ENCODE measurements at regions not wholly inside any gene's neighbourhood (a gene's known extent, or its start where the extent isn't known, plus 50 kb on each side); places are given as distances from the start of the nearest gene placed in this dataset.
A peak's percentile ranks its signal among the peaks of the same experiment; 100 is the strongest.
"Not testable (repeated sequence)": the region's sequence is repeated elsewhere in the genome, so short reads cannot be mapped to it uniquely, and the experiment has no call there.

DNA sequence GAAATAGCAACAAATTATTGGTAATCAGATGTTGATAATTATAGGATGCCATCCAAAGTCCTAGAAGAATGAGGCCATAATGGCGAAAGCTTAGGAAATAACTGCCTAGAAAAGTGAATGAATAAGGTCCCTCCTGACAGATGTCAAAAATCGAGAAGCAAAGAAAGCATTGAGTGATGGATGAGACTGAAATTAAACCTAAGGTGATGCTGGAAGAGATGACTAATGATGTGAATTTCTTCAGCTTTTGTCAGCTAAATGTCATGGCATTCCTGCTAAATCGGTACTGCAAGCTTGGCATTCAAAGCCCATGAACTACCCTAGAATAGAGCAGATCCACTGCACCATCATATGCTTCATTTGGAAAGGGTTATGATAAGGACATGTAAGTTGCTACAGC, 74.8 kb upstream of the RGPD4 start (continued):
- TF ChIP-seq ZNF331 (CRISPR knock-in tag; IDR thresholded peaks at IDR 0.05; ENCODE audit: low read depth), result no peak

DNA sequence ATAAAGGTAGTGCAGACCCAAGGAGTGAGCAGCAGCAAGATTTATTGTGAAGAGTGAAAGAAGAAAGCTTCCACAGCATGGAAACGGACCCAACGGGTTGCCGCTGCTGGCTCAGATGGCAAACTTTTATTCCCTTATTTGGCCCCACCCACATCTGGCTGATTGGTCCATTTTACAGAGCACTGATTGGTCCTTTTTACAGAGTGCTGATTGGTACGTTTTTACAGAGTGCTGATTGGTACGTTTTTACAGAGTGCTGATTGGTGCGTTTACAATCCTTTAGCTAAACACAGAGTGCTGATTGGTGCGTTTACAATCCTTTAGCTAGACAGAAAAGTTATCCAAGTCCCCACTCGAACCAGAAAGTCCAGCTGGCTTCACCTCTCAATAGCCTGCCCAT, 72.9 kb upstream of the RGPD4 start:
- not testable (repeated sequence) for H3K4me3 ChIP-seq; H4K20me1 ChIP-seq (replicated peaks; ENCODE audit: insufficient read depth); DNase-seq (ENCODE audit: low spot score); H3K27me3 Mint-ChIP-seq (ENCODE audit: insufficient read depth, low read depth, poor library complexity); H2AFZ ChIP-seq; H3K36me3 ChIP-seq (ENCODE audit: insufficient read depth); H3K4me3 Mint-ChIP-seq; H3K79me2 ChIP-seq (replicated peaks; ENCODE audit: insufficient read depth); ATAC-seq; H3K4me2 ChIP-seq; H3K27ac ChIP-seq (ENCODE audit: low read depth); H3K36me3 Mint-ChIP-seq (ENCODE audit: low read depth); H3K9me2 ChIP-seq (ENCODE audit: insufficient read depth); H3K9me3 Mint-ChIP-seq; H3K27me3 ChIP-seq (ENCODE audit: insufficient read depth); H3K27ac Mint-ChIP-seq; H3K4me1 Mint-ChIP-seq; H3K4me1 ChIP-seq (ENCODE audit: insufficient read depth); H3F3A ChIP-seq (replicated peaks; ENCODE audit: low read depth)

DNA sequence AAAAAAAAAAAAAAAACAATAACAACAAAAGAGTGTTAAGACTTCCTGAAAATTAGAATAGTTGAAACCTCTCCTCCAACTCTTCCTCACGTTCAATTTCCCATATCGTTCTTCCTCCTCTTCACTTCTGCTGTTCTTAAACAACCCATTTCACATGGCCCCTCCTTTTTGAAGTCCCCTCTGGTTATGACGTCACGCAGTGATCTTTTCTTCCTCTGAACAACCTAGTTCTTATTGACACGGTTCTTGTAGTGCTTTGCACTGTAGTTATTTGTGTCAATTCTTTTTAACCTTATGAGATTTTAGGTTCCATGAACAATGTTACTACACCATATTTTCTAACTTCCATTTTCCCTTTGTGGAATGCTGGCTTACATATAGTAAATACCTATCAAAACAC, 69.5 kb upstream of the RGPD4 start:
- H3K27ac ChIP-seq (ENCODE audit: low read depth), result no peak overlapping the region
- H3K79me2 ChIP-seq (replicated peaks; ENCODE audit: insufficient read depth), result no peaks in the 10 kb centered on the region
- Mint-ChIP-seq H3K4me1 (no peaks in the 10 kb centered on the region), H3K36me3 (ENCODE audit: low read depth) (no peaks in the 10 kb centered on the region; the same call in 2 of the 3 replicates), H3K4me3 (no peak overlapping the region), H3K9me3 (peaks cover 7% of the 10 kb centered on the region; the same call in 2 of the 3 replicates), H3K27me3 (ENCODE audit: insufficient read depth, low read depth, poor library complexity) (no peaks in the 10 kb centered on the region), H3K27ac (no peak overlapping the region)
- H3K4me2 ChIP-seq, result no peak overlapping the region
- H3F3A ChIP-seq (replicated peaks; ENCODE audit: low read depth), result no peaks in the 10 kb centered on the region
- ATAC-seq, result no peak
- no peak overlapping the region for H2AFZ ChIP-seq
- no peaks in the 10 kb centered on the region for H3K27me3 ChIP-seq (ENCODE audit: insufficient read depth)
- DNase-seq (ENCODE audit: low spot score), result peak; percentile 11
- H3K9me2 ChIP-seq (ENCODE audit: insufficient read depth), result 0 out of 2 replicates have a peak, but pooled peaks cover 5% of the 10 kb centered on the region
- no peak overlapping the region for H3K4me3 ChIP-seq
- TF ChIP-seq EZH2 (IDR thresholded peaks at IDR 0.05; ENCODE audit: low read depth, unreplicated experiment) (no peak), CREB1 (CRISPR knock-in tag; IDR thresholded peaks at IDR 0.05; ENCODE audit: low read depth) (no peak), STAT1 (IDR thresholded peaks at IDR 0.05; ENCODE audit: unreplicated experiment) (no peak), EZH2phosphoT487 (IDR thresholded peaks at IDR 0.05; ENCODE audit: unreplicated experiment) (no peak), JUNB (IDR thresholded peaks at IDR 0.05; ENCODE audit: unreplicated experiment) (no peak), ZNF331 (CRISPR knock-in tag; IDR thresholded peaks at IDR 0.05; ENCODE audit: low read depth) (no peak), NANOG (IDR thresholded peaks at IDR 0.05; ENCODE audit: borderline replicate concordance) (no peak)
- TF ChIP-seq, protein P1, sequence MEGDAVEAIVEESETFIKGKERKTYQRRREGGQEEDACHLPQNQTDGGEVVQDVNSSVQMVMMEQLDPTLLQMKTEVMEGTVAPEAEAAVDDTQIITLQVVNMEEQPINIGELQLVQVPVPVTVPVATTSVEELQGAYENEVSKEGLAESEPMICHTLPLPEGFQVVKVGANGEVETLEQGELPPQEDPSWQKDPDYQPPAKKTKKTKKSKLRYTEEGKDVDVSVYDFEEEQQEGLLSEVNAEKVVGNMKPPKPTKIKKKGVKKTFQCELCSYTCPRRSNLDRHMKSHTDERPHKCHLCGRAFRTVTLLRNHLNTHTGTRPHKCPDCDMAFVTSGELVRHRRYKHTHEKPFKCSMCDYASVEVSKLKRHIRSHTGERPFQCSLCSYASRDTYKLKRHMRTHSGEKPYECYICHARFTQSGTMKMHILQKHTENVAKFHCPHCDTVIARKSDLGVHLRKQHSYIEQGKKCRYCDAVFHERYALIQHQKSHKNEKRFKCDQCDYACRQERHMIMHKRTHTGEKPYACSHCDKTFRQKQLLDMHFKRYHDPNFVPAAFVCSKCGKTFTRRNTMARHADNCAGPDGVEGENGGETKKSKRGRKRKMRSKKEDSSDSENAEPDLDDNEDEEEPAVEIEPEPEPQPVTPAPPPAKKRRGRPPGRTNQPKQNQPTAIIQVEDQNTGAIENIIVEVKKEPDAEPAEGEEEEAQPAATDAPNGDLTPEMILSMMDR (conservative IDR thresholded peaks at IDR 0.05; ENCODE audit: low read depth in 2 of 2), result no peak
- TF ChIP-seq, protein P2, sequence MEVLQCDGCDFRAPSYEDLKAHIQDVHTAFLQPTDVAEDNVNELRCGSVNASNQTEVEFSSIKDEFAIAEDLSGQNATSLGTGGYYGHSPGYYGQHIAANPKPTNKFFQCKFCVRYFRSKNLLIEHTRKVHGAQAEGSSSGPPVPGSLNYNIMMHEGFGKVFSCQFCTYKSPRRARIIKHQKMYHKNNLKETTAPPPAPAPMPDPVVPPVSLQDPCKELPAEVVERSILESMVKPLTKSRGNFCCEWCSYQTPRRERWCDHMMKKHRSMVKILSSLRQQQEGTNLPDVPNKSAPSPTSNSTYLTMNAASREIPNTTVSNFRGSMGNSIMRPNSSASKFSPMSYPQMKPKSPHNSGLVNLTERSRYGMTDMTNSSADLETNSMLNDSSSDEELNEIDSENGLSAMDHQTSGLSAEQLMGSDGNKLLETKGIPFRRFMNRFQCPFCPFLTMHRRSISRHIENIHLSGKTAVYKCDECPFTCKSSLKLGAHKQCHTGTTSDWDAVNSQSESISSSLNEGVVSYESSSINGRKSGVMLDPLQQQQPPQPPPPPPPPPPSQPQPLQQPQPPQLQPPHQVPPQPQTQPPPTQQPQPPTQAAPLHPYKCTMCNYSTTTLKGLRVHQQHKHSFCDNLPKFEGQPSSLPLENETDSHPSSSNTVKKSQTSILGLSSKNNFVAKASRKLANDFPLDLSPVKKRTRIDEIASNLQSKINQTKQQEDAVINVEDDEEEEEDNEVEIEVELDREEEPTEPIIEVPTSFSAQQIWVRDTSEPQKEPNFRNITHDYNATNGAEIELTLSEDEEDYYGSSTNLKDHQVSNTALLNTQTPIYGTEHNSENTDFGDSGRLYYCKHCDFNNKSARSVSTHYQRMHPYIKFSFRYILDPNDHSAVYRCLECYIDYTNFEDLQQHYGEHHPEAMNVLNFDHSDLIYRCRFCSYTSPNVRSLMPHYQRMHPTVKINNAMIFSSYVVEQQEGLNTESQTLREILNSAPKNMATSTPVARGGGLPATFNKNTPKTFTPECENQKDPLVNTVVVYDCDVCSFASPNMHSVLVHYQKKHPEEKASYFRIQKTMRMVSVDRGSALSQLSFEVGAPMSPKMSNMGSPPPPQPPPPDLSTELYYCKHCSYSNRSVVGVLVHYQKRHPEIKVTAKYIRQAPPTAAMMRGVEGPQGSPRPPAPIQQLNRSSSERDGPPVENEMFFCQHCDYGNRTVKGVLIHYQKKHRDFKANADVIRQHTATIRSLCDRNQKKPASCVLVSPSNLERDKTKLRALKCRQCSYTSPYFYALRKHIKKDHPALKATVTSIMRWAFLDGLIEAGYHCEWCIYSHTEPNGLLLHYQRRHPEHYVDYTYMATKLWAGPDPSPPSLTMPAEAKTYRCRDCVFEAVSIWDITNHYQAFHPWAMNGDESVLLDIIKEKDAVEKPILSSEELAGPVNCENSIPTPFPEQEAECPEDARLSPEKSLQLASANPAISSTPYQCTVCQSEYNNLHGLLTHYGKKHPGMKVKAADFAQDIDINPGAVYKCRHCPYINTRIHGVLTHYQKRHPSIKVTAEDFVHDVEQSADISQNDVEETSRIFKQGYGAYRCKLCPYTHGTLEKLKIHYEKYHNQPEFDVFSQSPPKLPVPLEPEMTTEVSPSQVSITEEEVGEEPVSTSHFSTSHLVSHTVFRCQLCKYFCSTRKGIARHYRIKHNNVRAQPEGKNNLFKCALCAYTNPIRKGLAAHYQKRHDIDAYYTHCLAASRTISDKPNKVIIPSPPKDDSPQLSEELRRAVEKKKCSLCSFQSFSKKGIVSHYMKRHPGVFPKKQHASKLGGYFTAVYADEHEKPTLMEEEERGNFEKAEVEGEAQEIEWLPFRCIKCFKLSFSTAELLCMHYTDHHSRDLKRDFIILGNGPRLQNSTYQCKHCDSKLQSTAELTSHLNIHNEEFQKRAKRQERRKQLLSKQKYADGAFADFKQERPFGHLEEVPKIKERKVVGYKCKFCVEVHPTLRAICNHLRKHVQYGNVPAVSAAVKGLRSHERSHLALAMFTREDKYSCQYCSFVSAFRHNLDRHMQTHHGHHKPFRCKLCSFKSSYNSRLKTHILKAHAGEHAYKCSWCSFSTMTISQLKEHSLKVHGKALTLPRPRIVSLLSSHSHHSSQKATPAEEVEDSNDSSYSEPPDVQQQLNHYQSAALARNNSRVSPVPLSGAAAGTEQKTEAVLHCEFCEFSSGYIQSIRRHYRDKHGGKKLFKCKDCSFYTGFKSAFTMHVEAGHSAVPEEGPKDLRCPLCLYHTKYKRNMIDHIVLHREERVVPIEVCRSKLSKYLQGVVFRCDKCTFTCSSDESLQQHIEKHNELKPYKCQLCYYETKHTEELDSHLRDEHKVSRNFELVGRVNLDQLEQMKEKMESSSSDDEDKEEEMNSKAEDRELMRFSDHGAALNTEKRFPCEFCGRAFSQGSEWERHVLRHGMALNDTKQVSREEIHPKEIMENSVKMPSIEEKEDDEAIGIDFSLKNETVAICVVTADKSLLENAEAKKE (CRISPR knock-in tag; IDR thresholded peaks at IDR 0.05), result no peak
- no peaks in the 10 kb centered on the region for H3K36me3 ChIP-seq (ENCODE audit: insufficient read depth)
- H3K4me1 ChIP-seq (ENCODE audit: insufficient read depth), result no peaks in the 10 kb centered on the region
- no peaks in the 10 kb centered on the region for H4K20me1 ChIP-seq (replicated peaks; ENCODE audit: insufficient read depth)
